H1 (cell line): ENCODE measurements at regions not wholly inside any gene's neighbourhood (a gene's known extent, or its start where the extent isn't known, plus 50 kb on each side); places are given as distances from the start of the nearest gene placed in this dataset.
"Not testable (repeated sequence)": the region's sequence is repeated elsewhere in the genome, so short reads cannot be mapped to it uniquely, and the experiment has no call there.

Experiments used
- BCL11A ChIP-seq, 2 experiments: IDR thresholded peaks; one replicate each; pipeline ENCODE4 v1.6.1; 2011; ENCODE audit warnings: low read depth in 2 of 2, low read length in 2 of 2, mild to moderate bottlenecking in 2 of 2
- CHD2 ChIP-seq: IDR thresholded peaks from 2 replicates; pipeline ENCODE4 v1.6.1; 2012; ENCODE audit warnings: low read length, improper control_type of control experiment
- CREB1 ChIP-seq: IDR thresholded peaks from 2 replicates; pipeline ENCODE4 v1.6.1; 2012; ENCODE audit warnings: inconsistent platforms
- CTCF ChIP-seq, 3 experiments: IDR thresholded peaks; 1 replicate in 2 of 3; 2 replicates in 1 of 3; pipeline versions ENCODE4 v1.5.1 to v1.6.1; 2011; ENCODE audit warnings: low read length in 3 of 3, mild to moderate bottlenecking in 3 of 3, inconsistent platforms in 2 of 3, low read depth in 1 of 3, moderate library complexity in 1 of 3; ENCODE audit not compliant: insufficient read depth in 1 of 3; ENCODE audit errors: control extremely low read depth in 1 of 3
- POLR2A ChIP-seq, 2 experiments: IDR thresholded peaks; 1 replicate in 1 of 2; 2 replicates in 1 of 2; pipeline ENCODE4 v1.6.1; 2011; ENCODE audit warnings: low read depth in 2 of 2, low read length in 2 of 2, mild to moderate bottlenecking in 2 of 2; ENCODE audit errors: control extremely low read depth in 1 of 2
- POLR2AphosphoS5 ChIP-seq: IDR thresholded peaks from 2 replicates; pipeline ENCODE4 v1.6.1; 2011; ENCODE audit warnings: low read depth, low read length

- TF ChIP-seq CTCF (IDR thresholded peaks at IDR 0.05; ENCODE audit: control extremely low read depth in 1 of 3, insufficient read depth in 1 of 3, low read depth in 1 of 3, low read length in 3 of 3); CHD2; BCL11A (IDR thresholded peaks at IDR 0.05; ENCODE audit: low read depth in 2 of 2, low read length in 2 of 2); POLR2AphosphoS5; CREB1; POLR2A (IDR thresholded peaks at IDR 0.05; ENCODE audit: control extremely low read depth in 1 of 2, low read depth in 2 of 2, low read length in 2 of 2): not testable (repeated sequence)
Measured at GRCh38 chr20:56920041-56920440, 290.9 kb downstream of the TFAP2C start.
